SH-SY5Y (cell line): ENCODE measurements at regions not wholly inside any gene's neighbourhood (a gene's known extent, or its start where the extent isn't known, plus 50 kb on each side); places are given as distances from the start of the nearest gene placed in this dataset.

Source experiments
- GATA2 ChIP-seq: IDR thresholded peaks from 2 replicates; pipeline ENCODE4 v1.6.1; 2011; ENCODE audit warnings: mild to moderate bottlenecking, low read depth, low read length
- GATA3 ChIP-seq: IDR thresholded peaks from 2 replicates; pipeline ENCODE4 v1.6.1; 2011; ENCODE audit warnings: low read depth, mild to moderate bottlenecking, low read length, moderate library complexity

DNA sequence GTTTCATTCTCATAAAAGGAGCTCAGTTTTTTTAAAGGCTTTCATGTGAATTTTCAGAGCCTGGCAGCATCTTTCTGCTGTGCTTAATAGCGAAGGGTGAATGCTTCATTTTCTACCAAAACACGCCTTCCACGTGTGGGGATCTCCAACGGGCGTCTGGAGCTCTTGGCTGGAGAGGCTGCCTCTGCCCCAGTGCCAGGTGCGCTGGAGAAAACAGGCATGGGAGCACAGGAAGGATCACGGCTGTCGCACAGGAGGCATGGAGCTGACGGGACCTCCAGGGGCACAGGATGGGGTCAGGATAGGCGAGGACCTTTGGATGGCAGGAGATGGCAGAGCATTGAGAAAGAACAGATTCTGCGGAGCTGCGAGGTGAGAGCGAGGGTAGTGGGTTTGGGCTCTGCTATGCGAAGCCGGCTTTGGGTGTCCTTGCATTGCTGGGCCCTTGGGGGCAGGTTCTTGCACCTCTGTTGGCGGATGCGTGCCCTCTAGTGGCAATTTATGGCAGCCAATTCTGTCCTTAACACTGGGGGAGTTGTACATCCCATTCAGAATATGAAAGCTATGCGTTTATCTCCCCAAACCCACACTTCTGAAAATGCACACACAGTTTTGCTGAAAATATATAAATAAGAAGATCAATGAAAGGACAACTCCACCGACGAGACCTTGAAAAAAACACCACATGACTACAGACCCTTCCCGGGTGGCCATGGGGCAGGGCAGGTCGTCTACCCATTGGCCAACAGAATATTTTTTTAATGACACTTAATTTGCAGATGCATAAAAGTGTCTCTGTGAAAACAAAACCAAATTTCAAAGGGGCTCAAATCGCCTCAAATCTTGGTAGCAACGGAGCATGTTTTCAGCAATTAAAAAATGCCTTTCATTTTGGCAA is 90.4 kb upstream of the SLC35G4 start:
- TF ChIP-seq GATA3 = no peak

DNA sequence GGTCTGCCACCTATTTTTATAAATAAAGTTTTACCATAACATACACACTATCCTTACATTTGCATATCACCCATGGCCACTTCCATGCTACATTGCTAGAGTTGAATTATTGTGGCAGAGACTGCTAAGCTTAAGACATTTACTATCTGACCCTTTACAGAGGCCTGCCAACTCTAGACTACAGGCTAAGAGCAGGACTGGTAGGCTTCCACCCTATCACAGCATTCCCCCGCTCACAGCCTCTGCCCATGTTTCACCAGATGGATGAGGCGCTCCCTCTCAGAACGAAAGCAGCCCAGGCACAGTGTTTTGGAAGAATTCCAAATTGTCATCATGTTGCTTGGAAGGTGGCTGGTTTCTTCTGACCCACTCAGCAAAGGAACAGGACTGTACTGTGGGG is 91.7 kb upstream of the SLC35G4 start:
- TF ChIP-seq GATA3 (no peak), GATA2 (no peak)

DNA sequence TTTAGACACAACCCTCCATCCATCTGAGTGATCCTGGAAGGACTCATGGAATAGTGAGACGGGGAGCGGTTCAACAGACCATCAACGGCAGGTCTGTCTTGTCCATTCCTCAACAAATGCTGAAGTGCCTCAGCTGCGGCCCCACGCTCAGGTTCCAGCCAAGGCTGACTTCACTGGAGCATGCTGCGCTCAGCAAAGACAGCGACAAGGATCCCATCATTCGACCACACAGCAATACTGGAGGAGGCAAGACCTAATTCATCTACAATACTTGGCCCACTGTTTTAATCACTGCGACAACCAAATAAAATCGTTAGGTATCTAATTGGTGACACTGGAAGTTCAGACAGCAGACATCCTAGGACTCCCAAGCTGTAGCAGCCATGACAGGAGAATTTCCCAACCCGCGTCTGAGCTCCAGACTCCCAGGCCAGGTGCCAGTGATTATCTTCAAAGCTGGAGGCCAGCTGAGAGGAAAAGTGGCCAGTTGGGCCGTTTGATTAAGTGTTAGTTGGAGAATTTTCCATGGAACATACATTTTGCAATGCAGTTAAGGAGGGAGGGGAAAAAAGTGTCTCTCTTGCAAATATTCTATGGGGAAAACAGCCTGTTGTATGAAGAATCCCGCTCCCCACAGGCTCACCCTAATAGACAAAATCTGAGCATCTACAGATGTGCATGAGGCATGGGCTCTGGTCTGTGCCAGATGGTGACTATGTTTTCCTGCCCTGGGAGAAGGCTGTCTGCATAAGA is 92.5 kb upstream of the SLC35G4 start:
- TF ChIP-seq GATA3 = no peak
- no peak for TF ChIP-seq GATA2

DNA sequence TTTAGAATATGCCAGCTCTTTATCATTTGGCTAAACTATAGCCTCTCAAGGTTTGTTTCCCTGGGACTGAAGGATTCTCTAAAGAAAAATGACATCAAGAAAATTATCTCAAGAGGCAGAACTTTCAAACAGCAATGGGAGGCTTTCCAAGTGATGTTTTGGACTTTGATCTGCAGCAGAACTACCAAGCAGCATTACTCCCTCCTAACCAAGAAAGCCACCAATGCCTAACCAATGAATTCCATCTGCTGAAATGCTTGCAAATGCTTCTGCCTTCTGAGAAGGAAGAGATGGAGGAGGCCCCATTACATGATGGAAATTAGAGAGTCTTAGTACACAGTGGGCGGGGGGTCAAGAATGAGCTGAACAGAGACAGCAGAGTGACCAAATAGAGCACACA is 95.1 kb upstream of the SLC35G4 start:
- no peak for TF ChIP-seq GATA3
- no peak for TF ChIP-seq GATA2

- no peak for TF ChIP-seq GATA3
These were observed 97.0 kb upstream of the SLC35G4 start for GRCh38 chr18:11512096-11513025.

DNA sequence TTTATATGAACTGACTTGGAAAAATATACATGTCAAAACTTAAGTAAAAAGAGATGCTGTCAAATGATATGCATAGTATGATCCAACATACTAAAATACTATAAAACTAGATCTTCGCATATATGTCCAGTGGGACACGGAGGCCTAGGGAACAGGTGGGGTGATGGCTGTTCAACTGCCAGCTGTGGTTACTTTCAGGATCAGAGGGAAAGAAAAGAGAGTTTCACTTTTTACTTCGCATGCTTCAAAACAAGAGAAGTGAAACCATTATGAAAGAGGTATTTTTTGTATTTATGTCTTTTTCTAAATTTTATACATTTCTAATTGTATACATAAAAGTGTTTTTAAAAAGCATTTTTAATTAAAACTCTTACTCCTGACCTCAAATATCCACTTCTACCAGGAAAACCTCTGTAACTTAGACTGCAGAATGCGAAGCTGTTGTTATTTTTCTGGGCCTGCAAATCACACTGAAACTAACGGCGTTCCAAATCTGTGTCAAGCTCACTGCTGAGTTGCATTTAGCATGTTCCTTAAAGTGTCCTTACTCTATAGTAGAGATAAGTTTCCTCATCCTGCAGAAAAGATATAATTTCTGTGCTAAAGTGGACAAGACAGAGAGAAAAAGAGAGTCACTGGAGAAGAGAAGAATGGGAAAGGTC is 97.8 kb upstream of the SLC35G4 start:
- TF ChIP-seq GATA3 (no peak), GATA2 (no peak)

DNA sequence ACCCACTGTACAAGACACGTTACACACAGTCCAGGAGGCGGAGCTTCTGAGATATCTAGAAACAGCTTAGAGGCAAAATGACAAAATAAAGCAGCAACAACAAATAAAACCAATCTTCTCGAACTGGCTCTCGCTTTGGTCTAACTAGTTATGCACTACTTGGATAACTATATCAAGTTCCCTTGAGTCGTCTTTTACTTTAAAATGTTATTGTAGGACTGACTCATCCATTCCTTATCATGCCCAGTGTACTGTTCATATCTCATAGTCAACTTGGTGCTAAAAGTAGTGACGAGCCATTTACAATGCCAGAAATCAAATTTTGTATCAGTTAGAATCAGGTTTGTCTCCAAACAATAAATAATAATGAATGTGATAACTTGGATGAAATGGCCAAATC is 102.5 kb upstream of the SLC35G4 start:
- no peak for TF ChIP-seq GATA2
- TF ChIP-seq GATA3 = no peak

DNA sequence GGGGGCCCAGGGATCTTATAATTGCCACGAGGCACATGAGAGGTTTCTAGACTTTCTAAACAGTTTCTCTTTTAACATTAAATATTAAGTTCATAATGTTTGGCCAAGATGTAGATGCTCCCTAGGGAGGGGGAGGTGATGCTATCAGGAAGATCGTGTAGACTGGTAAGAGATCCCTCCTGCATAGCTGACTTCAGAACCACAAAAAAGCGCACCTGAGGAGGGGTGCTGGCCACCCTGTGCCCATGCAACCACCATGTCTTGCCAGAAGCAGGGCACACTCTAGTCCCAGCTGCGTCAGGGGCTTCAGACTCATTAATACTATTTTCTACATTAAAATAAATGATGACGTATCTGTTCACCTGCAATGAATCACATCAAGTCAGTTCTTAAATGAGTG is 103.4 kb upstream of the SLC35G4 start:
- TF ChIP-seq GATA2 (no peak), GATA3 (no peak)

DNA sequence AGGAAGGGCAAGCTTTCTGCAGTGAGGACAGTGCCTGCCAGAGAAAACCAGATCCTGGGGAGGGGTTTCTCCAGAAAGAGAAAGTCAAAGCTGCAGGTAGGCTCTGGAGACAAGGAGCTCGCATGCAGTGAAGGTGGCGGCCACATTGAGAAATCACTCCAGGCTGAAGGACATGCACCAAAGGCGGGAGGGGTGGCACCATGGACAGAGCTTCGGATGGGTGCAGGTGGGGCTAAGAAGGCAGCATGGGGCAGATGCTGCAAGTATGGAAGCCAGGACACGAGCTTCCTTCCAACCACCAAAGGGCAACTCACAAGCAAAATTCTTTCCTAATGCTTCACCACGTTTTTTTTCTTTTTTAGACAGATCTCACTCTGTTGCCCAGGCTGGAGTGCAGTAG is 104.4 kb upstream of the SLC35G4 start:
- TF ChIP-seq GATA3 (no peak), GATA2 (no peak)

GRCh38 chr18:11502368-11502767 is 107.0 kb upstream of the SLC35G4 start:
- no peak for TF ChIP-seq GATA3
- no peak for TF ChIP-seq GATA2

- TF ChIP-seq GATA2 (no peak), GATA3 (no peak)
These were observed 108.0 kb upstream of the SLC35G4 start for GRCh38 chr18:11501352-11501751.

DNA sequence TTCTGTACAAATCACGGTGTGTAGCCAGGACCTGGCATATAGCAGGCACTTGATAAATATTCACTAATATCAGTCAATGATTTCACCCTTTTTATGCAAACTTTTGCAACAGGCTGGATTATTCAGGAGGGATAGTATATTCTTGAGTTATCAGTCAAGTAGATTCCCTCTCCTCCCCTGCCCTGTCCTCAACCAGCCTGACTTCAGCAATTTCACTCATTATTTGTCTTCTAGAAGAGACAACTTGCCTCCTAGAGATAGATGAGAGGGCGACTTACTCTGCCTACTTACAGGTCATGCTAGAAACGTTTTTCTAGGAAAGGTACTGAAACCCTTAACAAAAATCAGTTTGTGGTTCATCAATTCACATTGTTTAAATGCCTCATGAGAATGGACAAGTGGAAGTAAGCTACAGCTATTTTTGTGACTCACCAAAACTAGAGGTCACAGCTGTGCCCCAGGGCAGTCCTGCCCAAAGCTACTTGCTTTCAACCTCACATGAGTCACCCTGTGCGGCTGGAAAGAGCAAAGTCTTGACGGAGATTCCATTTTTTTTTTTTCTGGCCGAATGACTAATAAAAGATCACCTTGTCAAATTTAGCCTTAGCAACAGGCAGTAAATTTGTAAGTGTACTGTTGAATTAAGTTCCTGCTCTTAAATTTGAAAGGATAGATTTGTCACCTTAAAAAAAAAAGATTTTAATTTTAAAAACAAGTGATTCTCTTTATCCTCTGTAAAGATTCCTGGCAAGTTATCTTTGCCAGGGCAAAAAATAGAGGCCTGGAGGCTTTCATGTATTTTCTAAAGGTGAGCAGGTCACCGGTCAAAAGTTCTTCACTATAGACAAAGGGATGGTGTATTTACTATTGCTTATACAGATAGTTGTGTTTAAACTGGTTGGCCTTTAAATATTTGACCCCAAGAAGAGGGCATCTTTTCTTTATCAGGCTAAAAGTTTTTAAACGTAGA is 109.0 kb upstream of the SLC35G4 start:
- TF ChIP-seq GATA2 = no peak
- TF ChIP-seq GATA3 = no peak

DNA sequence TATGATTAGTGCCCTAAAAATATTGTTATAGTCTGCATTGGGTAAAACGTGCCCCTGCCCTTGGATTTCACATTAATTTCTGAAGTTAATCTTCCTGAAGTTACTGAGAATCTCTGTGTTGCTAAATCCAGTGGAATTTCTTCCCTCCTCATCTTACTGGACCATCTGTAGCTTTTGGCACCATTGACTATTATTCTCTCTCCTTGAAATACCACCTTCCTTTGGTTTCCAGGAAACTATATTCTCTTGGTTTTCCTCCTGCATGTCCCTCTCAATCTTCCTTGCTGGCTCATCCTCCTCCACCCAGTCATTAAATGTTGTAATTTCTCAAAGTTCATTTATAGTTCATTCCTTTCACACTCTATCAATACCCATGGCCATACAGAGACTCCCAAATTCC is 110.6 kb upstream of the SLC35G4 start:
- no peak for TF ChIP-seq GATA3
- TF ChIP-seq GATA2 = no peak
